ENCODE measurements at regions not wholly inside any gene's neighbourhood (a gene's known extent, or its start where the extent isn't known, plus 50 kb on each side); places are given as distances from the start of the nearest gene placed in this dataset.
A peak's percentile ranks its signal among the peaks of the same experiment; 100 is the strongest.
"Not testable (repeated sequence)": the region's sequence is repeated elsewhere in the genome, so short reads cannot be mapped to it uniquely, and the experiment has no call there.

DNA sequence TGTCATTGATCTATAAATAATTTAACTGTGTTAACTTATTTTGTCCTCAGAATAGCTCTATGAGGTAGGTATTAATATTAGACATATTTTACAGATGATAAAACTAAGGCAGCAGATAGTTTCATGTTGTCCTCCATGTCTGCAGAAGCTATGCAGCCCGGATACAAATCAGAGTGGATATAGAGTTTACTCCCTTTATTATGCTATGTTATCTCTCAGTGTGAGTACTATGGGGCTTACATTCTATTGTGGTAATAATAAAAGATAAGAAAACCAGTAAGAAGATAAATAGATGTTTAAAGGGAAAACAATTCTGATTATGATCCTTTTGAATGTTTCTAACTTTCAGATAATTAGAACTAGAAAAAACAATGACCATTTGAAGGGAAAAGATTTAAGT, 979.8 kb upstream of the CITED2 start:
- no peak for DNase-seq

DNA sequence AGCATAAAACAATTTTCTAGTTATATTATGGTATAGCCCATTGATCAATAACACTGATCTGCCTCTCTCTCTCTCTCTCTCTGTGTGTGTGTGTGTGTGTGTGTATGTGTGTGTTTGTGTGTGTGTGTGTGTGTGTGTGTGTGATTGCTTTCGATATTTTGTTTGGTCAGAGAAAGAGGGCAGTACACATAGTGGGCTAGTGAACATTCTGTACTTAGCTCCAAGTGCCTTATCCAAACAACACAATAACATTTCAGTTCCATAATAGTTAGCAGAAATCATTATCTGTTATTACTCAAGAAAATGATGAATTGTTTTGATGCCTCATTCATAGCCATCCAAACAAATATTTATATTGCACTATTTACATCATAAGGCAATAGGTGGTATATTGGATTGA, 979.1 kb upstream of the CITED2 start:
- DNase-seq, result no peak

DNA sequence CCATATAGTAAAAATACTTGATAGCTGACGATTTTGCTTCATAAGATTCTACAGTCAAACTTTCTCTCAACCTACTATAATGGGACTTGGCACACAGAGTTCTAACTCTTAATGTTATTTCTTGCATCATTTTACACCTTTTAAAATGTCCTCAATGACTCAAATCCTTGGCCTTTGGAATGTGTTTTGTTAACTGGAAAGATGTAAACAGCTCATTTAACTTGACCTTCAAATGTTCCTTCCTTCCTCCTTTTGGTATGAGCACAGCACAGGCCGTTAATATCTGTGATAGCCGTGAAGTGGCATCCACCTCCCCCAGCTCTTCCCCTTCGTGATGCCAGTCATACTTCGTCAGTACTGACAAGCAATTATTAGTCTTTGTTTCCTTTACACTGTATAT, 972.0 kb upstream of the CITED2 start:
- no peak for DNase-seq

DNA sequence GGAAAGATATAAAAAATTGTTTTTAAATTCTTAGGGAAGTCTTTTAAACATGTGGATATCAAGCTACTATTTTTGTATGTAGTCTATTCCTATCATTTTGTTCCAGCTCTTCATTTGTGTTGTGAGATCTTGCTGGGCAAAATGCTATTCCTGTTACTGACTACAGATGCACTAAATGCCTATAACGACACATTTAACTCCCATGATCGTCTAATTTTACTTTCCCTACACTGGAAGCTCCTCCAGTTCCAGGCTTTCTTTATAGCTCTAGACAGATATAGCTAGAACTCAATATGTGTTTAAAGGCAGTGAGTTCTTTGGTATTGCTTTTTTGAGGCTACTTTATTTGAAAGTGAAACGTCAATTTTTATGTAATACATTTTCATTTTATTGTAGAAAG, 971.5 kb upstream of the CITED2 start:
- DNase-seq, result no peak

DNA sequence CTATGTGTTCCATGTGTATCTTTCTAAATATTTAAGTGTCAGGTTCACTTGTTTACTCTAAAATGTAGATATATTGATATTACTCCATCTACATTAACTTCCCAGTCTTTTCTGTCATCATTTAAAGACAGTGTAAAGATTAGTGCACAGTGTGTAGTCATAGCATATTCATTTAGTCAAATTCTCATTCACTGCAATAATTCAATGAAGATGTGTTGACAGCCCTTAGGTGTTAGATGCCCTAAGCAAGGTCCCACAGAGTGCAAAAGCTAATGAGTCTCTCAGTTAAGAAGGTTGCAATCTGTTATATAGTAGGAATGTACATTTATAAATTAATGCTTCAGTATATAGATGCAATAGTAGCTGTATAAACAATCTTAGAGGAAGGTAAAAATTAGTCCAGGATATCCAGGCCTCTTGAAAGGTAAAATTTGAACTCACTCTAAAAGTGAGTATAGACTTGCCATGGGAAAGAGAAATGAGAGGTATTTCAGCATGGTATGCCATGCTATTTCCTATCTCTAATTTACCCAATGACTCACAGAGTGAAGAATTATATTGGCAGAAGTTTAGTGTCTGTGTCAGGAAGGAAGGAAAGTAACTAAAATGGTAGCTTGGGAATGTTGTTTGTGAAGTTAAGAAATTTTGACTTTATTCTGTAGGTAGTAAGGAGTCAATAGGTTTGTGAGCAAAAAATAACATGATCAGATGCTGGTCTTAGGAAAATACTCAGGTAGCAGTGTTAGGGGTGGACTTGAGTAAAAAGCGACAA, 969.9 kb upstream of the CITED2 start:
- no peak for DNase-seq

DNA sequence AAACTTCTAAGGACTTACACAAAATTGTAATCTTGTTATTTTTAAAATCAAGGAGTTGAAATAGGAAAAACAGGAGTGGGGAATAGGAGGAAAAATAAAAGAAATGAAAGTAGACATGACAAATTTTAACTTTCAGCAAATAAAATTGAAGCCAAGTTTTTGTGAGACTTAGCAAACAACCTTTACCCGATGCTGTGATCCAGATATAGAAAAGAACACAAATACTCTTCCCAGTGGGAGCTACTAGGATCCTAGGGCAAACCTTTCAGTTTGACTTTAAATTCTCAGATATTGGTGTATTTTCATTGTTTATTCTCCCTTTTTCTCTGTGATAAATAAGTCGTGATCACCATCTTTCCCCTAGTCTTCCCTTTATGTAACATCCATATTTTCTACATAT, 968.7 kb upstream of the CITED2 start:
- no peak for DNase-seq

DNA sequence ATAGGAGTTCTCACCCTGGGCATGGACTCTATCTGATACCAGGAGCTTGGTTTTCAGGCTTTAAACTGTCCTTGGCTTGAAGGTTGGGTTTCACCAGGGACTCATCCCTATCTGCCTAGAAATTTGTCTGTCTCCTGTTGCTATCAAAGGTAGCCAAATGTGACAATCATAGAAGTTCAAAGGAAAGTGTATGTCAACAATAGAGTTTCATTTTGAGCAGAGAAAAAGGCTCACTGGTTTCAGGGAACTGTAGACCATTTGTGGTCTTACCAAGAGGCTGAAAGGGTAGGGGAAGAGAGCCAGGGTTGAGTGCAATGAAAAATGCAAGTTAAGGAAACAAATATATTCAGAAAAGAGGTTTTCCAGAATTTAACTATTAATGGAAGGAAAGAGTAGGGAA, 966.8 kb upstream of the CITED2 start:
- DNase-seq, result no peak

DNA sequence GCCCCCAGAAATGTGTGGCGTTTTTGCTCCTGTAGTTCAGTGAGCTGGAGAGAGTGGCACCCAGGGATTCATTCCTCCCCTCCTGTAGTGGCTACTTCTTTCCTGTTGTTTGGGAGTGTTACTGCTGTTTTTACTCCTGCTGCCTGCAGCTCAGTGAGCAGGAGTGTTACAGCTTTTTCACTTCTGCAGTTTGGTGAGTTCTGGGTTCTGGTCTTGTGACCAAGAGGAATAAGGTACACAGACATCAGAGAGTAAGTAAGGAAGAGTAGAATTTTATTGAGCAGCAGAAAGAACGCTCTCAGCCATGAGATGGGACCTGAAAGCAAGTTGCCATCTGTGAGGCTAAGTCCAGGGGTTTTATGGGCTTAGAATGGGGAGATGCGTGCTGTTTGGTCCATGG, 966.3 kb upstream of the CITED2 start:
- no peak for DNase-seq

DNA sequence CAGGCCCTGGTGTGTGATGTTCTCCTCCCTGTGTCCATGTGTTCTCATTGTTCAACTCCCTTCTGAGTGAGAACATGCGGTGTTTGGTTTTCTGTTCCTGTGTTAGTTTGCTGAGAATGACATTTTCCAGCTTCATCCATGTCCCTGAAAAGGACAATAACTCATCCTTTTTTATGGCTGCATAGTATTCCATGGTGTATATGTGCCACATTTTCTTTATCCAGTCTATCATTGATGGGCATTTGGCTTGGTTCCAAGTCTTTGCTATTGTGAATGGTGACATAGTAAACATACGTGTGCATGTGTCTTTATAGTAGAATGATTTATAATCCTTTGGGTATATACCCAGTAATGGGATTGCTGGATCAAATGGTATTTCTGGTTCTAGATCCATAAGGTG, 964.6 kb upstream of the CITED2 start:
- DNase-seq, result not testable (repeated sequence)

DNA sequence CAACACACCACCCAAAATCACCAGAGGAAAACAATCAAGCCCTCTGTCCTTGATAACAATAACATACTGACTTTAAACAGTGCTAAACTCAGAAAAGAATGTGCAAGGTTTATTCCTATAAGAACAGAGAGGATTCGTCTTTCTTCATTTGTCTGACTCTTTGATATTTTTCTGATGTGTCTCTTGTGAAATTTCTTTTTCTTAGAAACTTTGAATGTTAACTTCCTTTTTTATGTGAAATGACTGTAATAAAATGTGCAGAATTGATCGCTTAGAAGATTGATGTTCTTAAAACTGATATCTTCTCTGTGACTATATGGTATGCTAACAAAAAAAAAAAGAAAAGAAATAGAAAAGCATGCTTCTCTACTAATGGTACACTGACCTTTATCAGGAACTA, 947.4 kb upstream of the CITED2 start:
- DNase-seq, result no peak

DNA sequence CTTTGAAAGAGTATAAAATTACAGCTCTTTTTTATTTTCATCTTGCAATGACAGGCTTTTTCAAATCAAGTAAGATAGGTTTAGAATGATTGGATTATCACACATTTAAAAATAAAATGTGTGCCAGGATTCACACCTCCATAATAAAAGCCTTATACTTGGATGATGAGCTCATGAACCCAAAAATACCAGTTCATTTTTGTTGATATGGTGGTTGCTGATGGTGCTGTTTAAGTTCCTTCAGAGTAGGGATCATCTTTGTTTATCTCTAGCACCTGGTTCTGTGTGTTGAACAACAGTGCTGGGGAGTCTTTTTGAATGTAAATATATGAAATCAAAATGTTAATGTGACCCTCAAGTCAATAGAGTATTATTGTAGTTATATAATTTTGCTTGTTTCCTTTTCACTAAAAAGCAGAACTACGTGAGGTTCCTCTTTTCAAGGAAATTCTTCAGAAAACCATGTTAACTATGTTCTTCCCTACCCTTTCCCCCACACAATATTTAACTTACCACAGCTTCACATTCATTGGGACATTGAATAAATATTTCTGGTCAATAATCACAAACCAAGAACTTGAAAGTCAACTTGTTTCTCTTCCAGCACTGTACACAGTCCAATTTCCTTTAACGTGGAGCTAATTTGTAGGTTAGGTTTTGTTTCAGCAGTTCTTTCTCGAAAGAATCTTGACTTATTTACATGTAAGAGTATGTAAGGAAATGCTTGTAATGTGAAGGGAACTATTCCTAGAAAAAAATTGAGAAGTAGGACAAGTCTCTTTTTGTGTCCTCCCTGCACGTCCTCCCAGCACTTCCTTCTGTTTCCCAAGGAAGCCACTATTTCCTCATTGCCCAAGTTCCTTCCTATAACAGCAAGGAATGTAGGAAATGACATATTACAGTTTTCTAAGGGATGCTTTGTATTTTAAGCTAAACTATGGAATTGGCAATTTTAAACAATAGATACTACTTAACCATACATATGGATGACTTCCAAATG, 945.9 kb upstream of the CITED2 start:
- DNase-seq, result no peak

DNA sequence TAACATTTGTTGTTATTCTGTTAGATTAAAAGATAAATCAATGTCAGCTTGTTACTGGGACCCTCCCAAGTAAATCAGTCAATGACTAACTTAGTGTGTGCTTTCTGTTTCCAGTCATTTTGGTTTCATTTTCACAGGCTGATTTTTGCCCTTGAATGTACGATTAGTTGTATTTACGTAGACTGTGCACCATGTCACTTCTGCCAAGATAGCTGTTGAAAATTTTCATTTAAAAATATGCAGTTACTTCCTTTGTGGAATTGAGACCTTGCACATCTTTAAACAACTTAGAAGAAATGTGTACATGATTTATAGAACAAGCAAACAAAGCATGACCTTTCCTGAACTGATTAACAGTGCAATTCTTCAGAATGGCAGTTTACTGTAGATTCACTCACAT, 944.8 kb upstream of the CITED2 start:
- peak; percentile 45 for DNase-seq

DNA sequence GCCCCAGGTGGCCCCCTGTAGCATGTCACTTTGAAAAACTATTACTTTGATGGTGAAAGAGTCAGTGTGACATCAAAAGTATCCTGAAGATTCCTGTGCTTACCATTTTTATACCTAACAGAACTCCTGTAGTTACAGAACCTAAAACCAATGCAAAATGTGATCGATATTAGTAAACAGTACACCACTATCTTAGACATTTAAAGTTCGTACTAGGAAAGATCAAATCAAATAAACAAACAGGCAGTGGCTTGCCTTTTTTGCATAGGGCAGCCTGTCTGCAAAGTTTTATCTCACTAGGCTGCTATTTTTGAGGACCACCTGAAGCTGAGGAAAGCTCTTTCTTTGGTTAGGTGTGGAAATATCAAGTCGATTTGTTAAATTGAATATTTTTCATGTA, 944.0 kb upstream of the CITED2 start:
- no peak for DNase-seq

DNA sequence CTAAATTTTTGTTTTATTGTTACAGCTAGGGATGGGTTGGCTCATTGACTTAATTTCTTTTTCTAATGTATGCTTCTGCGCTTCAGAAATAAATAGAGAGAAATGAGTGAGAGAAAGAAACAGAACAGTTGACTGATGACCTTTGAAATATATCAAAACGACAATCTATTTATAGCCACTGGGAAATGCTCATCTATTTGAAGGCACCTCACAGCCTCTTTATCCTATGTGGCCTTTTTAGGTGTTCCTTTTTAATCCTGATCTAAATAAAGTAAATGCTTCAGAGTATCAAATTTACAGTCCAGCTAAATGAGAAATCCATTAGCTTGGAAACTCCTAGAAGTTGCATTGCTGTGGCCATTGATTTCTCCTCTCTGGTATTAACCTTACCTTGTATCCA, 943.5 kb upstream of the CITED2 start:
- no peak for DNase-seq

DNA sequence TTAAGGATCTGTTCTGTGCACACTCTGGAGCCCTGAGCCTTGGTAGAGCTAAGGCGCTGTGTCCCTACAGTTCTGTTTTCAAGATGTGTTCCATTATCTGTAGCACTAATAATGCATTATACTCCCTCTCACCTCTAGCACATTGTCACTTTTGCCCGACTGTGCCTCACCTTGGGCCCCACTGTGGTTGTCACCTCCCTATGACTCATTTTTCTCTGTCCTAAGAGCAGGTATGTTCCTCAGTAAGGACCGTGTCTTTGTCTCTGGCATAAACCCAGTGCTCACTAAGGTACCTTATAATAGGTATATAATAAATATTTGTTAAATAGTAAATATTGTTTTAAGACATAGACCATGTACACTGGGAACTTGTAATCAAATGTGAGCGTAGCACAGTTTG, 942.5 kb upstream of the CITED2 start:
- no peak for DNase-seq

DNA sequence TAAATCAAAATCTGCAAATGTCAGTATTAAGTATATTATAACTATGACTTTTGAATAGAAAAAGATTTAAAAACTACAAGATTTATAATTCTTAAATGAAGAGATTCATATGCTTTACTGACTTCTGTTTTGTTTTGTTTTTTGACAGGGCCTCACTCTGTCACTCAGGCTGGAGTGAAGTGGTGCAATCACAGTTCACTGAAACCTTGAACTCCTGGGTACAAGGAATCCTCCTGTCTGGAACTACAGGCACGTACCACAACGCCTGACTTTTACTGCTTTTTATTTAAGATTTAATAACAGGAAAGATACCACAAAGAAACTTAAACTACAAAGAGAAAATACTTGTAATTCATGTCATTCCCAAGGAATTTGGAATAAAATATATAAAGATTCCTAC, 940.2 kb upstream of the CITED2 start:
- no peak for DNase-seq

DNA sequence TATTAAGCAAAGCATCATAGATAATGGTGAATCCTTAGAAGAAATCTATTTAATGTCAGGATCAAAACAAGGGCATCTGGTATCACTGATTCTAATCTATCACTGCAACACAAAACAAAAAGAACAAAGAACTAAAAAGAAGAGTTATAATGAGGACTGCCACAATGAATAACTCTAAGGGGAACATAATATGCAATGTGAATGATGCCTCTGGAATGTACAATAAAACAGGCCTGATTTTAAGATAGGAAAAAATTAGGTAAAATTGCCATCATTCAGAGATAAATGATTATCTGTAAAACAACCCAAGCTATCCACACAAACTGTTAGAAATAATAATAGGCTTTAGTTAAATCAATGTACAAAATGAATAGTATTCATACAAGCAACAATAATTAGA, 936.7 kb upstream of the CITED2 start:
- no peak for DNase-seq

DNA sequence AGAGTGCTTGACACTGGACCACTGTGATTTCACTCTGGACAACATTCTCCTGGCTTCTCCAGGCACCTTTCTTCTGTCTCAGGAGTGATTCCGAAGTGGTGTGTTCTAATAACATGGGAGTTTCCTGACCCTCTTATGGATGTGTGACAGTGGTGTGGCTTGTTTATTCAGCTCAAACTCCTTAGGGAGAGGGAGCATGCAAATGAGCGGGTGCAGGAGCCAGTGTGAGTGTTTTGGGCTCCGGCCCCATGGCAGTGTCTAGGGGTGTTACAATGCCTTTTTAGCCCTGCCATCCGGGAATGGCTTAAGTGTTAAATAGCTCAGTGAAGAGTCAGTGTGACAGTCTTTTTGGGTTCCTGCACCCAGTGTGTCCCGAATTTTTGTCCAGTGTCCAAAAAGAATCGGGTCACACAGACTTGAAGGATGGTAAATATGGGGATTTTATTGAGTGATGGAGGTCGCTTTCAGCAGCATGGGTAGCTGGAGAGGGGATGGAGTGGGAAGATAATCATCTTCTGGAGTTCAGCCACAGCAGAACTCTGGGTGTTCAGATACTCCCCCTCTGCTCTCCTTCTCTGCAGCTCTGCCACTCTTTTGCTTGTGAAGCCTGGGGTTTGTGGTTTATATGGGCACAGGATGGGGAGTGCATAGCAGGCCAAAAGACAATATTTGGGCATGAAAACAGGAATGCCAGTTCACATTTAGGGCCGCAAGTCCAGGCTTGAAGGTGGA, 928.9 kb upstream of the CITED2 start:
- no peak for DNase-seq

DNA sequence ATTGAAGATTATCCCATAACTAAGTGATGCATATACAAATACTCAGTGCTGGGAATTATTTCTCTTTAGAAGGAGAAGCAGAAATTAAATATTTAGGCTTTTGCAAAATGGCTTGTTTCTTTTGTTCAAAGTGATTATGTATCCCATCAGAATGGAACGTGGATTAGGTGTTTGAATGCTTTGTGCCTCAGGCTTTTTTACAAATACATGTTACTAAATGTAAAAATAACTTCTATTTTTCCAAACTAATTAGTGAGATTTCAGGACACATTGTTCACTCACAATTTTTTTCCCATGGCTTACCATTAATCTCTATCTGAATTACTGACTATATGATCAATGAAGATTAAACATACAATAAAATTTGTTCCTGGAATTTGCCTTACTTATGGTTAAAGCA, 925.9 kb upstream of the CITED2 start:
- no peak for DNase-seq

DNA sequence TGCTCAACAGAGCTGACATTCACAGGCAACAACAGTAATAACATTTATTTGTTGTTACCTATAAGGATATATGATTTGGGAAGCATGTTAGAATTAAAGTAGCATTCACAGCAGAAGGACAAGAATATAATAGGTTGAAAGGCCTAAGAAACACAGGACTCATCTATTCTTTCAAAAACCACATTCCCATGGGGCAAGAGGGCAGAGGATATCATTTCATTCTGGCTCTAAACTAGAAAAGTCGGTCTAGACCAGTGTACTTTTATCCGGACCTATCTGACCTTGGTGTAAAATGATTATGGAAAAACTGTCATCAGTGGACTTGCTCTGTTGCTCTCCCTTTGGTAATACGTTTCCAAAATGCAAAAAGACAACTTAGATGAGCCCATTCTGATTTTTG, 914.7 kb upstream of the CITED2 start:
- DNase-seq, result no peak

DNA sequence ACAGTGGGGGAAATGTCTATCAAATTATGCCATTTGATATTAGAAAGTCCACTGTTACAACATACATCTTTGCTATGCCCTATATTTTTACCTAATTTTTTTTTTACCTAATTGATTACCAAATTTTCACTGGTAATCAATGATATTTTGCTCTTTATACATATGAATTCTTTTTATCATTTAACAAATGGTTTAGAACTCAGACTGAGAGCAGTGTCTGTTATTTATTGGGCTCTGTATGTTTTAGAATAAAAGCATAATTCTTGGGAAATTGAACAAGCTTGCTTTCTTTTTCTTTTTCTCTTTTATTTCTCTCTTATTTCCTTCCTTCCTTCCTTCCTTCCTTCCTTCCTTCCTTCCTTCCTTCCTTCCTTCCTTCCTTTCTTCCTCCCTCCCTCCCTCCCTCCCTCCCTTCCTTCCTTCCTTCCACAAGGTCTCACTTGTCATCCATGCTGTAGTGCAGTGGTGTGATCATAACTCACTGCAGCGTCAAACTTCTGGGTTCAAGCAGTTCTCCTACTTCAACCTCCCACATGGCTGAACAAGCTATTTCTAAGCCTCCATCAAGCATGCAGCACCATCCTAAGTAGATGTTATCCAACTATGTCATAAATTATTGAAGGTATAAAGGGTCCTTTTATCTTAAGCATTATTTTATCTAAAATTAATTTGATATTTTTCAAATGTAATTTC, 911.7 kb upstream of the CITED2 start:
- DNase-seq, result no peak

DNA sequence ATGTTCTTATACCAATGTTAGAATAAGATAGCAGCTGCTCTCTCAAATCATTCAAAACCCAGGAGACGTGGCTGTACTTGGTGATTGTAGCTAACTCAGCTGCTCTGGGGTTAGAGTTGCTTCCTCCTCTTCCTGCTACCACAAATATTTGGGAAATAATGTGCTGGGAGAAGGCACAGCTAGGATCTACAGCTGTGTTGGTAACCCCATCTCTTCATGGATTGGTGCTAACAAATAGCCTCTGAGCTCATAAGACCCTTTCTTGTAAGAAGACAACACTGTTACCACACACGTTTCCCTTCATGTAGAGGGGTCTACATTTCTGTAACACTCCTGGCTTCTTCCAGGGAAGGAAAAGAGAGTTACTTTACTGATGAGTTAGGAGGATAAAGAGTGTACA, 911.0 kb upstream of the CITED2 start:
- DNase-seq, result no peak

DNA sequence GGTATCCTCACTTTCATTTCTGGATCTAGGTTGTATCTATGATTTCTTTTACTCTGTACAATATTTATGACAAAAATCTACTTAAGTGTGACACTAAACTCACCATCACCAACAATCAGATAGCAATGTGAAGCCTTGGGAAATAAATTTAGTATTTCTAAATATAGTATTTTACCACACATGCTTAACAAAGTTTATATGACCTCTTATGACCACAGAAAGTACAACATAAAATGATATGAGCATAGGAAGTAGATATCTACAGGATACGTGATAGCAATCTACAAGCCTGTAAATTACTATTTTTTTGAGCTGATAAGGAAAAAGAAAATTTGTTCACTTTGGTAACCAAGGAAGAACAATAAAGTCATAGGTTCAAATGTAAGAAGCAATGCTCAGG, 910.4 kb upstream of the CITED2 start:
- DNase-seq, result no peak

Data from RPMI8226 (cell line).